RWPE1 (cell line): ENCODE measurements at regions not wholly inside any gene's neighbourhood (a gene's known extent, or its start where the extent isn't known, plus 50 kb on each side); places are given as distances from the start of the nearest gene placed in this dataset.

Experiments used
- CTCF ChIA-PET: fragments of 350-600 bp; sonication (Branson Sonifier 250); formaldehyde crosslinking; extraction: SDS; loops from one replicate; lab custom pipeline; 2021; lab: Yijun Ruan, JAX
- POLR2A ChIA-PET: fragments of 400-600 bp; formaldehyde crosslinking; extraction: SDS; loops from one replicate; lab custom pipeline; 2020; ENCODE audit warnings: antibody characterized with exemption; ENCODE audit not compliant: low non-redundant PET; lab: Yijun Ruan, JAX
- DNase-seq: peaks from one replicate; pipeline ENCODE4 v3.0.0; 2012; ENCODE audit warnings: low spot score
- H3K27ac ChIP-seq: fragments of 450-650 bp; 2 replicates; pipeline ENCODE4 v1.5.1; 2017
- CTCF ChIP-seq: fragments of 450-650 bp; conservative IDR thresholded peaks from 2 replicates; pipeline ENCODE4 v1.5.1; 2017; ENCODE audit warnings: low read depth, mild to moderate bottlenecking

- no peak for TF ChIP-seq CTCF
- POLR2A ChIA-PET = no interaction called here
- no peak for DNase-seq
- no peak overlapping the region for H3K27ac ChIP-seq
- CTCF ChIA-PET = no interaction called here
These were observed 70.8 kb upstream of the PGRMC2 start for GRCh38 chr4:128358231-128358912.

- no peak for DNase-seq
- TF ChIP-seq CTCF = no peak
- H3K27ac ChIP-seq = no peak overlapping the region
- CTCF ChIA-PET = no interaction called here
- POLR2A ChIA-PET = no interaction called here
These were observed 69.7 kb upstream of the PGRMC2 start for GRCh38 chr4:128357286-128357685.

DNA sequence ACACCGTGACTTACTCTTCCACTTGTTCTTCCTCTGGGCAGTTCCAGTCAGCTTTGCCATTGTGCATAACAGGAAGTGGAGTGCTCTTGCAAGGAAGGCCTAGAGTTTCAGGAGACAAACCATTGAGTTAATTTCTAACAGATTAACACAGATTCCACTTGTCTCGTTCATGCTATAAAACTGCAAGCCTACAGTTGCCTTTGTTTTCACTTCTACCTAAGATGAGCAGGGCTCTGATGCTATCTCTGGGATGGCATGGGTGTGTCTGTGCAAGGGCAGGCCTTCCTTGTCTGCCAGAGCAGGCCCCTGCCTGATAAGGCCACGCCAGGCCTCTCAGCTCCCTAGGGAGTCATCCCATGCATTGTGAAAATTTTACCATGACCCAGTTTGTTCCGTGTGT is 67.7 kb upstream of the PGRMC2 start:
- no peak overlapping the region for H3K27ac ChIP-seq
- no peak for TF ChIP-seq CTCF
- CTCF ChIA-PET = interaction anchor here (0.5 to 0.6 kb wide), 2 partner anchors 10 to 83 kb away, joined by 3 read pairs; no protein-coding TSS in a partner anchor
- DNase-seq = no peak
- POLR2A ChIA-PET = no interaction called here

- peak; percentile 51 for DNase-seq
- TF ChIP-seq CTCF = no peak
- POLR2A ChIA-PET = no interaction called here
- CTCF ChIA-PET = interaction anchor here (0.5 to 0.6 kb wide), 2 partner anchors 11 to 307 kb away, joined by 3 read pairs; no protein-coding TSS in a partner anchor
- H3K27ac ChIP-seq = no peak overlapping the region
These were observed 66.7 kb upstream of the PGRMC2 start for GRCh38 chr4:128354205-128354821.

- DNase-seq = no peak
- CTCF ChIA-PET = no interaction called here
- no peak overlapping the region for H3K27ac ChIP-seq
- TF ChIP-seq CTCF = no peak
- POLR2A ChIA-PET = no interaction called here
These were observed 66.2 kb upstream of the PGRMC2 start for GRCh38 chr4:128353791-128354190.

DNA sequence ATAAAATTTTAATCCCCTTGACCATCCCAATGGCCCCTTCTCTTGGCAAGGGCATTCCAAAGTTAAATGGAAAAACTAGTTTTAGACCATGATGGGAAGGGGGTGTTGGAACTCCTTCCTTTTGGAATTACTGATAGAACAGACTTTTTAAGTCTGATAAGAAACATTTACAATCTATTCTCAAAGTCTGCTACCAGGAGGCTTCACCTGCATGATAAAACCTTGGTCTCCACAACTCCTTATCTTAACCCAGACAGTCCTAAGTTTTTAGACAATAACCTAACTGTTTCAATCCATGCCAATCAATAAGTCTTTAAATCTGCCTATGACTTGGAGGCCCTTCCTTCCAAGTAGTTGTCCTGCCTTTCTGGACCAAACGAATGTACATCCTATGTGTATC is 63.9 kb upstream of the PGRMC2 start:
- DNase-seq = no peak
- CTCF ChIA-PET = no interaction called here
- no peak for TF ChIP-seq CTCF
- POLR2A ChIA-PET = no interaction called here
- no peak overlapping the region for H3K27ac ChIP-seq
